Fibroblast of lung (primary cell): ENCODE measurements at regions not wholly inside any gene's neighbourhood (a gene's known extent, or its start where the extent isn't known, plus 50 kb on each side); places are given as distances from the start of the nearest gene placed in this dataset.

Source experiments
- EZH2 ChIP-seq: IDR thresholded peaks from 2 replicates; pipeline ENCODE4 v1.5.1; 2012; ENCODE audit warnings: low read length, control low read depth, mild to moderate bottlenecking; ENCODE audit errors: missing control alignments
- TF ChIP-seq, protein P1 (sequence below), 2 donors: IDR thresholded peaks in 1 of 2; conservative IDR thresholded peaks in 1 of 2; 1 replicate in 1 of 2; 2 replicates in 1 of 2; pipeline ENCODE4 v1.5.1; 2011 to 2012; ENCODE audit warnings: low read length in 2 of 2, control low read depth in 1 of 2, inconsistent platforms in 1 of 2, low read depth in 1 of 2, mild to moderate bottlenecking in 1 of 2

DNA sequence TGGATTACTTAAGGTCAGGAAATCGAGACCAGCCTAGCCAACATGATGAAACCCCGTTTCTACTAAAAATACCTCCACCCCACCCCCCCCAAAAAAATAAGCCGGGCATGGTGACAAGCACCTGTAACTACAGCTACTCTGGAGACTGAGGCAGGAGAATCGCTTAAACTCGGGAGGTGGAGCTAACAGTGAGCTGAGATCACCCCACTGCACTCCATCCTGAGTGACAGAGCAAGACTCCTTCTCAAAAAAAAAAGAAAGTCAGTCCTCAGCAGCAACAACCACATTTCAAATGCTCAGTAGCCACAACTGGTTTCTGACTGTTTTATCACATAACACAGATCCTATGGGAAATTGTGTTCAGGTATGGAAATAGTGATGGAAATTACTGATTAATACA lies 135.3 kb downstream of the HFE start:
- TF ChIP-seq, protein P1, sequence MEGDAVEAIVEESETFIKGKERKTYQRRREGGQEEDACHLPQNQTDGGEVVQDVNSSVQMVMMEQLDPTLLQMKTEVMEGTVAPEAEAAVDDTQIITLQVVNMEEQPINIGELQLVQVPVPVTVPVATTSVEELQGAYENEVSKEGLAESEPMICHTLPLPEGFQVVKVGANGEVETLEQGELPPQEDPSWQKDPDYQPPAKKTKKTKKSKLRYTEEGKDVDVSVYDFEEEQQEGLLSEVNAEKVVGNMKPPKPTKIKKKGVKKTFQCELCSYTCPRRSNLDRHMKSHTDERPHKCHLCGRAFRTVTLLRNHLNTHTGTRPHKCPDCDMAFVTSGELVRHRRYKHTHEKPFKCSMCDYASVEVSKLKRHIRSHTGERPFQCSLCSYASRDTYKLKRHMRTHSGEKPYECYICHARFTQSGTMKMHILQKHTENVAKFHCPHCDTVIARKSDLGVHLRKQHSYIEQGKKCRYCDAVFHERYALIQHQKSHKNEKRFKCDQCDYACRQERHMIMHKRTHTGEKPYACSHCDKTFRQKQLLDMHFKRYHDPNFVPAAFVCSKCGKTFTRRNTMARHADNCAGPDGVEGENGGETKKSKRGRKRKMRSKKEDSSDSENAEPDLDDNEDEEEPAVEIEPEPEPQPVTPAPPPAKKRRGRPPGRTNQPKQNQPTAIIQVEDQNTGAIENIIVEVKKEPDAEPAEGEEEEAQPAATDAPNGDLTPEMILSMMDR (conservative IDR thresholded peaks at IDR 0.05 in 1 of 2, IDR thresholded peaks at IDR 0.05 in 1 of 2; ENCODE audit: low read depth in 1 of 2, low read length in 2 of 2), result no peak
- no peak for TF ChIP-seq EZH2
